HG03135 (cell line): ENCODE measurements at regions not wholly inside any gene's neighbourhood (a gene's known extent, or its start where the extent isn't known, plus 50 kb on each side); places are given as distances from the start of the nearest gene placed in this dataset.

Experiments
- ATAC-seq: cut with Tn5 transposase; IDR thresholded peaks from one replicate; pipeline ENCODE4 v1.9.1; 2021; ENCODE audit warnings: mild to moderate bottlenecking, moderate library complexity; ENCODE audit not compliant: unreplicated experiment

- ATAC-seq, result no peak
Observed at GRCh38 chr4:43242606-43243005, 350.1 kb downstream of the GRXCR1 start.

GRCh38 chr4:43243433-43244116 is 351.1 kb downstream of the GRXCR1 start:
- no peak for ATAC-seq

- peak; percentile 98 for ATAC-seq
Observed at GRCh38 chr4:43244688-43245382, 352.3 kb downstream of the GRXCR1 start.

GRCh38 chr4:43251841-43252240 is 359.3 kb downstream of the GRXCR1 start:
- no peak for ATAC-seq

GRCh38 chr4:43253541-43253940 is 361.0 kb downstream of the GRXCR1 start:
- no peak for ATAC-seq

- no peak for ATAC-seq
Observed at GRCh38 chr4:43264730-43265129, 372.2 kb downstream of the GRXCR1 start.

- no peak for ATAC-seq
Observed at GRCh38 chr4:43271946-43272345, 379.4 kb downstream of the GRXCR1 start.

GRCh38 chr4:43274376-43274775 is 381.9 kb downstream of the GRXCR1 start:
- no peak for ATAC-seq

- no peak for ATAC-seq
Observed at GRCh38 chr4:43275779-43276178, 383.3 kb downstream of the GRXCR1 start.

GRCh38 chr4:43276321-43276720 is 383.8 kb downstream of the GRXCR1 start:
- no peak for ATAC-seq

GRCh38 chr4:43277003-43277402 is 384.5 kb downstream of the GRXCR1 start:
- ATAC-seq, result no peak

GRCh38 chr4:43282534-43282933 is 390.0 kb downstream of the GRXCR1 start:
- ATAC-seq, result no peak

- no peak for ATAC-seq
Observed at GRCh38 chr4:43286137-43286536, 393.6 kb downstream of the GRXCR1 start.

GRCh38 chr4:43296946-43297528 is 404.5 kb downstream of the GRXCR1 start:
- no peak for ATAC-seq

GRCh38 chr4:43316813-43317212 is 424.3 kb downstream of the GRXCR1 start:
- no peak for ATAC-seq

GRCh38 chr4:43325220-43325967 is 432.9 kb downstream of the GRXCR1 start:
- ATAC-seq, result no peak

GRCh38 chr4:43330288-43330687 is 437.8 kb downstream of the GRXCR1 start:
- no peak for ATAC-seq

- no peak for ATAC-seq
Observed at GRCh38 chr4:43331226-43332051, 438.9 kb downstream of the GRXCR1 start.

GRCh38 chr4:43332052-43332425 is 439.5 kb downstream of the GRXCR1 start:
- no peak for ATAC-seq

- no peak for ATAC-seq
Observed at GRCh38 chr4:43337707-43338106, 445.2 kb downstream of the GRXCR1 start.

GRCh38 chr4:43339435-43339834 is 446.9 kb downstream of the GRXCR1 start:
- no peak for ATAC-seq
